Hepatocyte (in vitro differentiated cells): ENCODE measurements at regions not wholly inside any gene's neighbourhood (a gene's known extent, or its start where the extent isn't known, plus 50 kb on each side); places are given as distances from the start of the nearest gene placed in this dataset.

ENCODE experiments used
- DNase-seq: peaks from one replicate; pipeline ENCODE4 v3.0.0-alpha.2; 2016; ENCODE audit warnings: low spot score
- H2AFZ ChIP-seq: fragments of 200-600 bp; sonication (generic); 2 replicates; pipeline ENCODE4 v1.6.0; 2016; ENCODE audit warnings: antibody characterized with exemption, mild to moderate bottlenecking
- H3K27ac ChIP-seq: fragments of 200-600 bp; sonication (generic); 2 replicates; pipeline ENCODE4 v1.5.1; 2016; ENCODE audit warnings: mild to moderate bottlenecking
- H3K27me3 ChIP-seq: fragments of 200-600 bp; sonication (generic); 2 replicates; pipeline ENCODE4 v1.6.1; 2016
- H3K36me3 ChIP-seq: fragments of 200-600 bp; sonication (generic); replicated peaks from 2 replicates; pipeline ENCODE4 v1.5.1; 2016; ENCODE audit warnings: low read depth; ENCODE audit not compliant: insufficient read depth
- H3K4me1 ChIP-seq: fragments of 200-600 bp; sonication (generic); 2 replicates; pipeline ENCODE4 v1.5.1; 2016; ENCODE audit warnings: mild to moderate bottlenecking, moderate library complexity; ENCODE audit not compliant: insufficient read depth
- H3K4me2 ChIP-seq: fragments of 200-600 bp; sonication (generic); 2 replicates; pipeline ENCODE4 v1.6.0; 2016
- H3K4me3 ChIP-seq: fragments of 200-600 bp; sonication (generic); 2 replicates; pipeline ENCODE4 v1.5.1; 2016; ENCODE audit warnings: mild to moderate bottlenecking
- H3K79me2 ChIP-seq: fragments of 200-600 bp; sonication (generic); 2 replicates; pipeline ENCODE4 v1.6.0; 2017; ENCODE audit warnings: mild to moderate bottlenecking
- H3K9me2 ChIP-seq: fragments of 200-600 bp; sonication (generic); replicated peaks from 2 replicates; pipeline ENCODE4 v1.6.0; 2017; ENCODE audit warnings: mild to moderate bottlenecking; ENCODE audit not compliant: insufficient read depth
- H3K9me3 ChIP-seq: fragments of 200-600 bp; sonication (generic); 2 replicates; pipeline ENCODE4 v1.5.1; 2016; ENCODE audit warnings: low read depth, mild to moderate bottlenecking
- H4K20me1 ChIP-seq: fragments of 200-600 bp; sonication (generic); 2 replicates; pipeline ENCODE4 v1.6.0; 2016; ENCODE audit warnings: mild to moderate bottlenecking; ENCODE audit not compliant: insufficient read depth, poor library complexity, severe bottlenecking
- CTCF ChIP-seq: fragments of 200-600 bp; sonication (generic); IDR thresholded peaks from 2 replicates; pipeline ENCODE4 v1.5.1; 2016; ENCODE audit warnings: antibody characterized with exemption, mild to moderate bottlenecking; ENCODE audit not compliant: poor library complexity
- EZH2 ChIP-seq: fragments of 200-600 bp; sonication (generic); IDR thresholded peaks from 2 replicates; pipeline ENCODE4 v1.6.1; 2016; ENCODE audit warnings: antibody characterized with exemption, mild to moderate bottlenecking, borderline replicate concordance
- EZH2phosphoT487 ChIP-seq: fragments of 200-600 bp; sonication (generic); IDR thresholded peaks from one replicate; pipeline ENCODE4 v1.6.1; 2018; ENCODE audit warnings: antibody characterized with exemption, mild to moderate bottlenecking, low read depth, moderate library complexity; ENCODE audit not compliant: unreplicated experiment, severe bottlenecking
- WGBS: methylation state at CpG from one replicate; pipeline ENCODE4 v1.1.6; 2016; ENCODE audit warnings: low lambda C conversion rate; ENCODE audit errors: missing lambda C conversion rate; 5-methylcytosine and 5-hydroxymethylcytosine counted together

- no peaks in the 10 kb centered on the region for H3K36me3 ChIP-seq
- no peak overlapping the region for H2AFZ ChIP-seq
- H3K79me2 ChIP-seq, result no peaks in the 10 kb centered on the region
- no peak overlapping the region for H3K4me2 ChIP-seq
- no peak for DNase-seq
- TF ChIP-seq CTCF, result no peak
- no peak for TF ChIP-seq EZH2
- TF ChIP-seq EZH2phosphoT487, result no peak
- no peaks in the 10 kb centered on the region for H3K27me3 ChIP-seq
- H3K9me3 ChIP-seq, result no peaks in the 10 kb centered on the region
- H3K4me1 ChIP-seq, result no peaks in the 10 kb centered on the region
- no peaks in the 10 kb centered on the region for H4K20me1 ChIP-seq
- no peak overlapping the region for H3K4me3 ChIP-seq
- no peak overlapping the region for H3K27ac ChIP-seq
- 86% methylated on average over 7 of the region's 7 CpGs for WGBS
- no peaks in the 10 kb centered on the region for H3K9me2 ChIP-seq
These were observed 930.1 kb upstream of the EEF2KMT start for GRCh38 chr16:6027733-6028132.

GRCh38 chr16:6023449-6023848 lies 925.9 kb upstream of the EEF2KMT start:
- Histone ChIP-seq H2AFZ (no peak overlapping the region), H3K9me3 (no peaks in the 10 kb centered on the region), H4K20me1 (no peaks in the 10 kb centered on the region), H3K79me2 (no peaks in the 10 kb centered on the region), H3K4me2 (no peak overlapping the region), H3K4me3 (no peak overlapping the region), H3K36me3 (no peaks in the 10 kb centered on the region), H3K4me1 (no peaks in the 10 kb centered on the region), H3K9me2 (no peaks in the 10 kb centered on the region), H3K27me3 (peaks cover 38% of the 10 kb centered on the region), H3K27ac (no peak overlapping the region)
- TF ChIP-seq EZH2 (no peak), CTCF (no peak), EZH2phosphoT487 (no peak)
- no peak for DNase-seq
- 85% methylated on average over 14 of the region's 14 CpGs for WGBS

GRCh38 chr16:6021276-6021943 lies 923.8 kb upstream of the EEF2KMT start:
- H3K4me2 ChIP-seq, result no peak overlapping the region
- DNase-seq, result no peak
- H3K27me3 ChIP-seq, result peaks cover 56% of the 10 kb centered on the region
- no peaks in the 10 kb centered on the region for H3K79me2 ChIP-seq
- H3K9me3 ChIP-seq, result no peaks in the 10 kb centered on the region
- TF ChIP-seq CTCF (no peak), EZH2 (no peak), EZH2phosphoT487 (no peak)
- 67% methylated on average over 9 of the region's 9 CpGs for WGBS
- H3K36me3 ChIP-seq, result no peaks in the 10 kb centered on the region
- H3K4me1 ChIP-seq, result no peaks in the 10 kb centered on the region
- no peak overlapping the region for H2AFZ ChIP-seq
- no peaks in the 10 kb centered on the region for H3K9me2 ChIP-seq
- H3K4me3 ChIP-seq, result no peak overlapping the region
- H4K20me1 ChIP-seq, result no peaks in the 10 kb centered on the region
- H3K27ac ChIP-seq, result no peak overlapping the region
